CD4-positive, alpha-beta T cell treated with Interleukin-12 subunit alpha and Interleukin-12 subunit beta, for 1 hour (primary cell): ENCODE measurements at regions not wholly inside any gene's neighbourhood (a gene's known extent, or its start where the extent isn't known, plus 50 kb on each side); places are given as distances from the start of the nearest gene placed in this dataset.

Experiments used
- DNase-seq: peaks from one replicate; pipeline ENCODE4 v3.0.0-alpha.2; 2020

GRCh38 chr11:10388101-10388500 lies 67.0 kb upstream of the AMPD3 start:
- DNase-seq, result no peak

- DNase-seq, result no peak
Observed at GRCh38 chr11:10388574-10388973, 66.5 kb upstream of the AMPD3 start.

GRCh38 chr11:10390375-10390774 lies 64.7 kb upstream of the AMPD3 start:
- DNase-seq, result no peak

- DNase-seq, result no peak
Observed at GRCh38 chr11:10392095-10393079, 62.7 kb upstream of the AMPD3 start.

- no peak for DNase-seq
Observed at GRCh38 chr11:10394229-10395101, 60.6 kb upstream of the AMPD3 start.

GRCh38 chr11:10395166-10395897 lies 59.7 kb upstream of the AMPD3 start:
- DNase-seq, result no peak

- DNase-seq, result no peak
Observed at GRCh38 chr11:10396771-10397170, 58.3 kb upstream of the AMPD3 start.

- no peak for DNase-seq
Observed at GRCh38 chr11:10397226-10397987, 57.7 kb upstream of the AMPD3 start.

GRCh38 chr11:10398525-10398924 lies 56.5 kb upstream of the AMPD3 start:
- no peak for DNase-seq

GRCh38 chr11:10400856-10401255 lies 54.2 kb upstream of the AMPD3 start:
- DNase-seq, result no peak

GRCh38 chr11:10401256-10401655 lies 53.8 kb upstream of the AMPD3 start:
- no peak for DNase-seq

GRCh38 chr11:10401696-10402392 lies 53.2 kb upstream of the AMPD3 start:
- no peak for DNase-seq
